ENCODE measurements at regions not wholly inside any gene's neighbourhood (a gene's known extent, or its start where the extent isn't known, plus 50 kb on each side); places are given as distances from the start of the nearest gene placed in this dataset.
"Not testable (repeated sequence)": the region's sequence is repeated elsewhere in the genome, so short reads cannot be mapped to it uniquely, and the experiment has no call there.

GRCh38 chr22:47355776-47356510 lies 593.5 kb downstream of the TBC1D22A start:
- H3K4me3 ChIP-seq (ENCODE audit: low read depth, low read length): no peak overlapping the region

- no peak overlapping the region for H3K4me3 ChIP-seq (ENCODE audit: low read depth, low read length)
Measured at GRCh38 chr22:47355388-47355725, 592.9 kb downstream of the TBC1D22A start.

- no peak overlapping the region for H3K4me3 ChIP-seq (ENCODE audit: low read depth, low read length)
Measured at GRCh38 chr22:47354668-47355387, 592.4 kb downstream of the TBC1D22A start.

DNA sequence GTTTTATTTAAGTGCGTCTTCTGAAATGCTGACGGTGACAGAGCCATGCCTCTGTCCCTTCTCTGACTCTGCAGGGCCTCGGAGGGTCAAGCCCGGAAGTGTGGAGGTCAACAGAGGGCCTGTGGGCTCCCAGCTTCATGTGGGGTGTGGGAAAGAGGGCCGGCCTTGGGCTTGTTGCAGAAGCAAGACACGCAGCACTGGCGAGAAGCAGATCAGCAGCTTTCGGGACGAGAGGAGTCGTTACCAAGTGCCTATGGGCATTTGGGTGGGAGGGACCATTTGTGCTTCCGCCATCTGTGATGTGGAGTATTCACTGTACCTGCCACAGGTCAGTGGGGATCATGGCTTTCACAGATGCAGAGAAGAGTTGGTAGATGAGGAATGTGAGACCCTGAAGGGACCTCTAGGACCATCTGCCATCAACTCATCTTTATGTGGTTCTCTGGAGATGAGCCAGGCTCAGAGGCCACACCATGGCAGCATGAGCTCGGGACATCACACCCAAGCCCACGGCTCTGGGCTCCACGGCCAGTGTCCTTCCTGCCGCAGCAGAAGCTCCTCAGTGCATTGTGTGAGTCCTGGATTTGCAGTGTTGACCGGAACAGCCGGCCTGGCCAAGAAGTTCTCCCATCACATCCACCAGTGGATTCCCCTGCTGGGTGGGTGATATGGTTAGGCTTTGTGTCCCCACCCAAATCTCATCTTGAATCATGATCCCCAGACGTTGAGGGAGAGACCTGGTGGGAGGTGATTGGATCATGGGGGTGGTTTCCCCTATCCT lies 590.7 kb downstream of the TBC1D22A start:
- H3K4me3 ChIP-seq (ENCODE audit: low read depth, low read length): no peak overlapping the region

GRCh38 chr22:47351836-47352579 lies 589.6 kb downstream of the TBC1D22A start:
- H3K4me3 ChIP-seq (ENCODE audit: low read depth, low read length): no peak overlapping the region

- H3K4me3 ChIP-seq (ENCODE audit: low read depth, low read length): not testable (repeated sequence)
Measured at GRCh38 chr22:47346287-47346686, 583.8 kb downstream of the TBC1D22A start.

GRCh38 chr22:47345025-47345424 lies 582.6 kb downstream of the TBC1D22A start:
- no peak overlapping the region for H3K4me3 ChIP-seq (ENCODE audit: low read depth, low read length)

GRCh38 chr22:47344414-47344813 lies 582.0 kb downstream of the TBC1D22A start:
- no peak overlapping the region for H3K4me3 ChIP-seq (ENCODE audit: low read depth, low read length)

GRCh38 chr22:47343611-47344010 lies 581.2 kb downstream of the TBC1D22A start:
- H3K4me3 ChIP-seq (ENCODE audit: low read depth, low read length): no peak overlapping the region

- H3K4me3 ChIP-seq (ENCODE audit: low read depth, low read length): no peak overlapping the region
Measured at GRCh38 chr22:47342446-47342845, 580.0 kb downstream of the TBC1D22A start.

- H3K4me3 ChIP-seq (ENCODE audit: low read depth, low read length): no peak overlapping the region
Measured at GRCh38 chr22:47341464-47341863, 579.0 kb downstream of the TBC1D22A start.

- H3K4me3 ChIP-seq (ENCODE audit: low read depth, low read length): no peak overlapping the region
Measured at GRCh38 chr22:47340851-47341436, 578.5 kb downstream of the TBC1D22A start.

GRCh38 chr22:47337161-47337621 lies 574.7 kb downstream of the TBC1D22A start:
- H3K4me3 ChIP-seq (ENCODE audit: low read depth, low read length): no peak overlapping the region

GRCh38 chr22:47335958-47336357 lies 573.5 kb downstream of the TBC1D22A start:
- no peak overlapping the region for H3K4me3 ChIP-seq (ENCODE audit: low read depth, low read length)

DNA sequence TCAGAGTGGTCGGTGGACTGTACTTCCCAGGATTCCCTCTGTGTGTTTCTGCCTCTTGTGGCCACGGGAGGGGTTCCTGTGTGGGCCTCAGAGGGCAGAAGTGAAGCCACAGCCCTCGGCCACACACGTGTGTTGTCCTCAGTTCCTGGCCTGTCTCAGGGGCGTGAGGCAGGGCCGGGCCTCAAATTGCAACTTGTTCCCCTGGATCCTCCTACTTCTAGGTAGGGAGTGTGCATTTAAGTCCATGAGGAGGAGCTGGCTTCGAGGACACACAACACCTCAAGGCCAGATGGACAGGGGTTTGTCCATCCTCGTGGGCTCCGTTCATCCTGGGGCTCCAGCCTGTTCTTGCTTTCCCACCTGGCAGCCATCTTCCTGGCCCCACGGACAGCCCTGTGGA lies 573.0 kb downstream of the TBC1D22A start:
- H3K4me3 ChIP-seq (ENCODE audit: low read depth, low read length): no peak overlapping the region

GRCh38 chr22:47334601-47335000 lies 572.2 kb downstream of the TBC1D22A start:
- H3K4me3 ChIP-seq (ENCODE audit: low read depth, low read length): no peak overlapping the region

GRCh38 chr22:47333625-47334024 lies 571.2 kb downstream of the TBC1D22A start:
- no peak overlapping the region for H3K4me3 ChIP-seq (ENCODE audit: low read depth, low read length)

- H3K4me3 ChIP-seq (ENCODE audit: low read depth, low read length): no peak overlapping the region
Measured at GRCh38 chr22:47332246-47332980, 570.0 kb downstream of the TBC1D22A start.

- no peak overlapping the region for H3K4me3 ChIP-seq (ENCODE audit: low read depth, low read length)
Measured at GRCh38 chr22:47331750-47332149, 569.3 kb downstream of the TBC1D22A start.
